CD4-positive, alpha-beta memory T cell (primary cell): ENCODE measurements at regions not wholly inside any gene's neighbourhood (a gene's known extent, or its start where the extent isn't known, plus 50 kb on each side); places are given as distances from the start of the nearest gene placed in this dataset.

Source experiments
- CTCF ChIA-PET: fragments of 350-600 bp; sonication (Branson Sonifier 250); formaldehyde crosslinking; loops from one replicate; lab custom pipeline; 2021; ENCODE audit warnings: inconsistent platforms; ENCODE audit not compliant: partially characterized antibody; lab: Charles Lee
- POLR2A ChIA-PET: fragments of 350-600 bp; sonication (Branson Sonifier 250); formaldehyde crosslinking; loops from one replicate; lab custom pipeline; 2021; ENCODE audit not compliant: partially characterized antibody; lab: Charles Lee
- DNase-seq, 5 donors: peaks; one replicate each; pipeline versions ENCODE4 v3.0.0 to v3.0.0-alpha.2; 2020 to 2022; ENCODE audit warnings: mixed read lengths in 1 of 5
- H3K27ac ChIP-seq: one replicate; pipeline ENCODE4 v1.7.0; 2013; ENCODE audit warnings: low read depth, low read length
- H3K27me3 ChIP-seq: 2 replicates; pipeline ENCODE4 v1.7.0; 2013; ENCODE audit warnings: mild to moderate bottlenecking, low read length, moderate library complexity; ENCODE audit not compliant: insufficient read depth
- H3K36me3 ChIP-seq: 2 replicates; pipeline ENCODE4 v1.7.0; 2013; ENCODE audit warnings: mild to moderate bottlenecking, low read length, moderate library complexity; ENCODE audit not compliant: insufficient read depth
- H3K4me1 ChIP-seq: 2 replicates; pipeline ENCODE4 v1.7.0; 2013; ENCODE audit warnings: mild to moderate bottlenecking, low read length, moderate library complexity; ENCODE audit not compliant: insufficient read depth
- H3K4me3 ChIP-seq, 2 donors: one replicate each; pipeline ENCODE4 v1.7.0; 2013; ENCODE audit warnings: low read length in 2 of 2, mild to moderate bottlenecking in 1 of 2
- H3K9me3 ChIP-seq, 2 donors: one replicate each; pipeline ENCODE4 v1.7.0; 2013; ENCODE audit warnings: low read length in 2 of 2, control low read depth in 1 of 2; ENCODE audit not compliant: control insufficient read depth in 1 of 2
- H3K27ac Mint-ChIP-seq, 7 donors: one replicate each; pipeline ENCODE4 v1.8.0; 2020 to 2021; ENCODE audit warnings: mixed read lengths in 7 of 7, mild to moderate bottlenecking in 6 of 7, inconsistent platforms in 3 of 7, moderate library complexity in 3 of 7
- H3K27me3 Mint-ChIP-seq, 2 donors: one replicate each; pipeline ENCODE4 v1.8.0; 2020 to 2021; ENCODE audit warnings: mixed read lengths in 2 of 2
- H3K36me3 Mint-ChIP-seq, 2 donors: one replicate each; pipeline ENCODE4 v1.8.0; 2020 to 2021; ENCODE audit warnings: mixed read lengths in 2 of 2, inconsistent platforms in 1 of 2, mild to moderate bottlenecking in 1 of 2
- H3K4me1 Mint-ChIP-seq, 4 donors: one replicate each; pipeline ENCODE4 v1.8.0; 2020 to 2021; ENCODE audit warnings: mixed read lengths in 4 of 4, mild to moderate bottlenecking in 1 of 4
- H3K4me3 Mint-ChIP-seq, 8 donors: one replicate each; pipeline ENCODE4 v1.8.0; 2020 to 2021; ENCODE audit warnings: mixed read lengths in 8 of 8, mild to moderate bottlenecking in 7 of 8, moderate library complexity in 6 of 8, inconsistent platforms in 3 of 8
- H3K9me3 Mint-ChIP-seq, 8 donors: one replicate each; pipeline ENCODE4 v1.8.0; 2020 to 2021; ENCODE audit warnings: mixed read lengths in 8 of 8, mild to moderate bottlenecking in 5 of 8, inconsistent platforms in 3 of 8, moderate library complexity in 1 of 8
- intact Hi-C: fragments of 100-400 bp; cut with micrococcal nuclease; formaldehyde crosslinking; loops from one replicate; pipeline ENCODE4 v1.15.1; 2023

DNA sequence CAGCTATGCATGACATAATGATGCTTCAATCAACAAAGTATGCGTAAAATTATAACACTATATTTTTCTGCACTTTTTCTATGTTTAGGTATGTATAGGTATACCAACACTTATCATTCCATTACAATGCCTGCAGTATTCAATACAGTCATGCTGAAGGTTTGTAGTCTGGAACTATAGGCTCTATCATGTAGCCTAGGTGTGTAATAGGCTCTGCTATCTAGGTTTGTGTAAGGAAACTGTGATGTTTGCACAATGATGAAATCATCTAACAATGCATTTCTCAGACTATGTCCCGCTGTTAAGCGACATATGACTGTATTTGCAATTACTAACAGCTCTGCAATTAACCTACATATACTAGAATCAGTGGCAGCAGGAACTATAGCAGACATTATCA lies 1447.5 kb downstream of the GATA3 start:
- H3K36me3 Mint-ChIP-seq: no peaks in the 10 kb centered on the region
- ChIA-PET CTCF (no interaction called here), POLR2A (no interaction called here)
- no peak overlapping the region for H3K27ac Mint-ChIP-seq
- no peaks in the 10 kb centered on the region for H3K36me3 ChIP-seq
- no peaks in the 10 kb centered on the region for H3K4me1 Mint-ChIP-seq
- H3K9me3 Mint-ChIP-seq: no peaks in the 10 kb centered on the region
- no peaks in the 10 kb centered on the region for H3K4me1 ChIP-seq
- no peaks in the 10 kb centered on the region for H3K9me3 ChIP-seq
- H3K27me3 ChIP-seq: no peaks in the 10 kb centered on the region
- H3K27me3 Mint-ChIP-seq: peaks cover 0 to 1% of the 10 kb centered on the region in 2 donors
- intact Hi-C loops: no loop called here
- no peak overlapping the region for H3K4me3 Mint-ChIP-seq
- H3K4me3 ChIP-seq: no peak overlapping the region
- DNase-seq: no peak
- H3K27ac ChIP-seq: no peak overlapping the region

DNA sequence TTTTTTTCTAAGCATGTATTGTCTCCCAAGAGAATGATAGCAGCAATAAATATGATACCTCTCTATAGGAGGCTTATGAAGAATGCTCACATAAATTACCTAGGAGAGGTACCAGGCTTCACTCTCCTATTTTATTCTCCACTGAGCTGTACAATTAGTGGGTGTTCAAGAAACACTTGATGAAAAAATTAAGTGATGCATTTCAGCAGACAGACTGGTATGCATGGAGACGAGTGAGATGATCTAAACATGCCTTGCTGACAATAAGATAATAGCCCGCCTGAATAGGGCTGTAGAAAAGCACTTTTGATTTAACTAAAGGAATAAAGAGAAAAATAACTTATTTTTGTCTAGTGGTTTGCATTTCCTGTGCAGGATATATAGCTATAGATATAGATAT lies 1449.7 kb downstream of the GATA3 start:
- no peaks in the 10 kb centered on the region for H3K27me3 ChIP-seq
- H3K4me3 Mint-ChIP-seq: no peak overlapping the region
- ChIA-PET CTCF (no interaction called here), POLR2A (no interaction called here)
- DNase-seq: no peak
- no peak overlapping the region for H3K27ac ChIP-seq
- intact Hi-C loops: no loop called here
- H3K9me3 Mint-ChIP-seq: peaks cover 0 to 2% (median 0%) of the 10 kb centered on the region in 8 donors
- peaks cover 0 to 1% of the 10 kb centered on the region in 2 donors for H3K27me3 Mint-ChIP-seq
- no peak overlapping the region for H3K4me3 ChIP-seq
- no peaks in the 10 kb centered on the region for H3K4me1 ChIP-seq
- H3K9me3 ChIP-seq: no peaks in the 10 kb centered on the region
- no peaks in the 10 kb centered on the region for H3K36me3 ChIP-seq
- no peaks in the 10 kb centered on the region for H3K4me1 Mint-ChIP-seq
- no peak overlapping the region for H3K27ac Mint-ChIP-seq
- H3K36me3 Mint-ChIP-seq: no peaks in the 10 kb centered on the region

DNA sequence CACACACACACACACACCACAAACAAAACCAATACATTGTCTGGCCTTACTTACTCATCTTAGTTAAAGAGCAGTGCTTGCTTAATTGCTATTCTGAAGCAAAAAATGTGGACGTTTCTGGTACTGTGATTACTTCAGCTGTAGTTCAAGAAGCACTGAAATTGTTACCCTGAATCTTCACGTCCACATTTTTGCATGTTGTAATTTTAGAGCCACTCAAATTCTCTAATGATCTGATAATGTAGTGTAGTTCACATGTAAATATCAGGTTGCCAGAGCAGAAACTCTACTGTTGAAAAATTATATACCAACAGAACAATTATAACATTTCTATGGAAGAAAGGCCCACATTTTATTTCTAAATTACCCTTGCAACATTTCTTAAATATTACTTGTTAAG lies 1451.1 kb downstream of the GATA3 start:
- H3K4me1 ChIP-seq: no peaks in the 10 kb centered on the region
- no peak overlapping the region for H3K4me3 Mint-ChIP-seq
- peaks cover 0 to 2% (median 0%) of the 10 kb centered on the region in 8 donors for H3K9me3 Mint-ChIP-seq
- H3K27ac ChIP-seq: no peak overlapping the region
- no peaks in the 10 kb centered on the region for H3K36me3 Mint-ChIP-seq
- no peaks in the 10 kb centered on the region for H3K27me3 ChIP-seq
- no peak overlapping the region for H3K27ac Mint-ChIP-seq
- CTCF ChIA-PET: no interaction called here
- POLR2A ChIA-PET: no interaction called here
- H3K27me3 Mint-ChIP-seq: peaks cover 0 to 1% of the 10 kb centered on the region in 2 donors
- intact Hi-C loops: no loop called here
- H3K9me3 ChIP-seq: no peaks in the 10 kb centered on the region
- H3K4me1 Mint-ChIP-seq: no peaks in the 10 kb centered on the region
- DNase-seq: no peak
- no peak overlapping the region for H3K4me3 ChIP-seq
- H3K36me3 ChIP-seq: no peaks in the 10 kb centered on the region

DNA sequence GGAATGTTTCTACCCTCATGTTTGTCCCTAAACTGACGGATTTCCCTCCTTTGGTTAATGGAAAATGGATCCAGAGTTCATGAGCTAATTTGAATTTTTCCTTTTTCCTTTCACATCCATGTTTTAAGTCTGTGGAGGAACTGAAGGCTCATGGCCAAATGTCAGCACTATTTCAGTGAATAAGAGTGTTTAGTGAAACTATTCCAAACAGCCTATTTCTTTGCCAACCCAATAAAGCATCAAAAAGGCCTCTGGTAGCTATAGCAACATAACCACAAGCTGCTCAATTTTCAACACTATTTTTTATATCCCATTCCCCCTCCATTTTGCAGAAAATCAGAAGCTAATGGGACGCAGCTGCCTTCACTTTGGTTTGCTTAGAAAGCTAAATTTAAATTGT lies 1454.1 kb downstream of the GATA3 start:
- H3K27ac Mint-ChIP-seq: no peak overlapping the region
- Histone ChIP-seq H3K27ac (no peak overlapping the region), H3K4me3 (no peak overlapping the region), H3K36me3 (no peaks in the 10 kb centered on the region), H3K27me3 (no peaks in the 10 kb centered on the region), H3K9me3 (no peaks in the 10 kb centered on the region), H3K4me1 (no peaks in the 10 kb centered on the region)
- H3K36me3 Mint-ChIP-seq: no peaks in the 10 kb centered on the region
- H3K9me3 Mint-ChIP-seq: peaks cover 0 to 2% (median 0%) of the 10 kb centered on the region in 8 donors
- no peak overlapping the region for H3K4me3 Mint-ChIP-seq
- POLR2A ChIA-PET: no interaction called here
- DNase-seq: no peak
- H3K27me3 Mint-ChIP-seq: peaks cover 0 to 1% of the 10 kb centered on the region in 2 donors
- intact Hi-C loops: no loop called here
- no peaks in the 10 kb centered on the region for H3K4me1 Mint-ChIP-seq
- CTCF ChIA-PET: no interaction called here

DNA sequence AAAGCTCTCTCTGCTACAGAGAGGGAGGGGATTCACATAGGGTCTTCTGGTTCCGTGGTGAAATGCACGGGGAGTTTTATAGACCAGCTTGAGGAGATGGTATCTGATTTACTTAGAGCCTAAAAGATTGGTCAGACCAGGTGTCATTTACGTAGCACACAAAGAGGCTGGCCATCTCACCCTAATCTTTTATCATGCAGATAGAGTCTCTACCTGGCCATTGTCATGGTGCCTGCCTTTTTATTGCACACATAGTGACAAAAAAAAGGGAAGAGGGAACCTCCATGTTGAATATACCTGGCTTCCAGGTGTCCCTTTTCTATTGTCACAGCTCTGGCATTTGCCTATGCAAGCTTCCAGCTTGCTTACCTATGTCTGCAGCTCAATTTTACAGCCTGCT lies 1456.1 kb downstream of the GATA3 start:
- Mint-ChIP-seq H3K4me3 (no peak overlapping the region), H3K4me1 (no peaks in the 10 kb centered on the region), H3K27ac (no peak overlapping the region), H3K9me3 (peaks cover 0 to 3% (median 0%) of the 10 kb centered on the region in 8 donors), H3K27me3 (no peaks in the 10 kb centered on the region), H3K36me3 (no peaks in the 10 kb centered on the region)
- no peaks in the 10 kb centered on the region for H3K4me1 ChIP-seq
- H3K36me3 ChIP-seq: no peaks in the 10 kb centered on the region
- no peaks in the 10 kb centered on the region for H3K9me3 ChIP-seq
- ChIA-PET POLR2A (no interaction called here), CTCF (no interaction called here)
- no peak overlapping the region for H3K27ac ChIP-seq
- no peaks in the 10 kb centered on the region for H3K27me3 ChIP-seq
- no peak for DNase-seq
- H3K4me3 ChIP-seq: no peak overlapping the region
- intact Hi-C loops: no loop called here

DNA sequence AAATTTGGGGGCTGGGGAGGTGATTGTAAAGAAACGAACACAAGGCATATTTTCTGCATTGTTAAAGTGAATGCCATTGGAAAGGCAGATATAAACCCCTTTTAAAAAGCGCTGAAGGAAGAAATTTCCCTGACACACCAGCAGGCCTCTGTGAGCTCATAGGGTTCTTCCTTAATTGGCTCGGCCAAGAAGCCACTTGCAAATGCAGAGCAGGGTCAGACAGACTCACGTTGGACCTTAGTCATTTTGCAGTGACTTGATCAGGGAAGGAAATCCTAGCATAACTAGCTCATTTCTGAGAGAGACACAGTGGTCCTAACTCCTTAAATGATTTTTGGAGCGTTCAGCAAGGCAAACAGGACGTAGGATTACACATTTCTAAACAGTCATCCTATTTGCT lies 1461.4 kb downstream of the GATA3 start:
- Histone ChIP-seq H3K9me3 (no peaks in the 10 kb centered on the region), H3K36me3 (no peaks in the 10 kb centered on the region), H3K4me3 (no peak overlapping the region), H3K27me3 (no peaks in the 10 kb centered on the region), H3K4me1 (no peaks in the 10 kb centered on the region), H3K27ac (no peak overlapping the region)
- DNase-seq: no peak
- CTCF ChIA-PET: no interaction called here
- Mint-ChIP-seq H3K4me1 (no peaks in the 10 kb centered on the region), H3K36me3 (no peaks in the 10 kb centered on the region), H3K27ac (no peak overlapping the region), H3K4me3 (no peak overlapping the region), H3K9me3 (peaks cover 0 to 6% (median 0%) of the 10 kb centered on the region in 8 donors), H3K27me3 (no peaks in the 10 kb centered on the region)
- intact Hi-C loops: no loop called here
- POLR2A ChIA-PET: no interaction called here

DNA sequence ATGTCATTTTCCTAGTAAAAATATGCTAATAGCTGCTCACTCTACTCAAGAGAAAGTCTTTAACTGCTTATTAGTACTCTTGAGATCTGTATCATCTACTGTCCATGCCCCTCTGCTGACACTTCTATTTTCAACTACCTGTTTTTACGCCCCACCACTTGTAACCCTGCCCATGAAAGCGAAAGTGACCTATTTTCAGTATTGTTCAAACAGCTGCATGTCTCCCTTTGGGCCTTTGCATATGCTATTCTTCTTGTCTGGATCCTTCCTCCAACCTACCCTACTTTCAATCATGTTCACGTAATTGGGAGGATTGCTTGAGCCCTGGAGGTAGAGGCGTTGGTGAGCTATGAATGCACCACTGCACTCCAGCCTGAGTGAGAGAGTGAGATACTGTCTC lies 1481.3 kb downstream of the GATA3 start:
- Histone ChIP-seq H3K27ac (no peak overlapping the region), H3K4me3 (no peak overlapping the region), H3K9me3 (no peaks in the 10 kb centered on the region), H3K4me1 (no peaks in the 10 kb centered on the region), H3K36me3 (no peaks in the 10 kb centered on the region), H3K27me3 (no peaks in the 10 kb centered on the region)
- Mint-ChIP-seq H3K36me3 (no peaks in the 10 kb centered on the region), H3K4me3 (no peak overlapping the region), H3K27ac (no peak overlapping the region), H3K27me3 (peaks cover 0 to 2% of the 10 kb centered on the region in 2 donors), H3K9me3 (peaks cover 0 to 3% (median under 1%) of the 10 kb centered on the region in 8 donors), H3K4me1 (peaks cover 0 to 2% (median 0%) of the 10 kb centered on the region in 4 donors)
- DNase-seq: no peak
- intact Hi-C loops: no loop called here
- POLR2A ChIA-PET: no interaction called here
- CTCF ChIA-PET: no interaction called here

DNA sequence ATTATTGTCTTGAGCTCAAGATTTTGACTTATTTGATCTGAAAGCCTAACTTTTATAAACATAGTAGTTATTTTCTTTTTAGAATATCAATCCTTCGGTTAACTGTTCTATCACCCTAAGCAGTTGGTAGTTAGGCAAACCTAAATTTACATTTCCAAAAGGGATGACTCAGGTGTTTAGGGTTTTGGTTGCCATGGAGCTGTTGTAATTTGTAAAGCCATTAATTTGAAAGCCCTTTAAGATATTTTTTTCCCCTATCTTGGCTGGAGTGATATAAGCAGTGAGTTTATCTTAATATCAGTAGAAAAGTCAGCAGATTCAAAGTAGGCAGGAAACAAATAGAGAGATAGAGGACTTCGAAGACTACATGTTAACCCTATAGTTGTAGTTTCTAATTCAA lies 1472.6 kb upstream of the CELF2 start:
- no peak for DNase-seq
- CTCF ChIA-PET: no interaction called here
- peaks cover 0 to 16% (median 5%) of the 10 kb centered on the region in 8 donors for H3K9me3 Mint-ChIP-seq

More for the DNA sequence above, 1472.6 kb upstream of the CELF2 start:
- Histone ChIP-seq H3K9me3 (no peaks in the 10 kb centered on the region), H3K4me3 (no peak overlapping the region), H3K27ac (no peak overlapping the region), H3K36me3 (no peaks in the 10 kb centered on the region), H3K4me1 (no peaks in the 10 kb centered on the region), H3K27me3 (no peaks in the 10 kb centered on the region)
- Mint-ChIP-seq H3K4me1 (no peaks in the 10 kb centered on the region), H3K36me3 (no peaks in the 10 kb centered on the region), H3K27ac (no peak overlapping the region), H3K4me3 (no peak overlapping the region), H3K27me3 (no peaks in the 10 kb centered on the region)
- intact Hi-C loops: no loop called here
- POLR2A ChIA-PET: no interaction called here
